Trophoblast cell (in vitro differentiated cells and primary cell): ENCODE measurements at regions not wholly inside any gene's neighbourhood (a gene's known extent, or its start where the extent isn't known, plus 50 kb on each side); places are given as distances from the start of the nearest gene placed in this dataset.

Experiments used
- DNase-seq, 2 donors: peaks; one replicate each; pipeline ENCODE4 v3.0.0-alpha.2; 2016
- H2AFZ ChIP-seq: 2 replicates; pipeline ENCODE4 v1.6.1; 2013; ENCODE audit warnings: low read length, moderate library complexity, mild to moderate bottlenecking; ENCODE audit not compliant: insufficient read depth, poor library complexity
- H2AK5ac ChIP-seq: 2 replicates; pipeline ENCODE4 v1.6.1; 2013; ENCODE audit warnings: mild to moderate bottlenecking, low read length
- H2BK120ac ChIP-seq: 2 replicates; pipeline ENCODE4 v1.6.1; 2013; ENCODE audit warnings: low read length, mild to moderate bottlenecking, moderate library complexity; ENCODE audit not compliant: insufficient read depth, poor library complexity
- H2BK12ac ChIP-seq: 2 replicates; pipeline ENCODE4 v1.6.1; 2013; ENCODE audit warnings: mild to moderate bottlenecking, low read length, moderate library complexity
- H2BK5ac ChIP-seq: 2 replicates; pipeline ENCODE4 v1.6.1; 2013; ENCODE audit warnings: low read length, low read depth, moderate library complexity, mild to moderate bottlenecking; ENCODE audit not compliant: poor library complexity
- H3K14ac ChIP-seq: 2 replicates; pipeline ENCODE4 v1.6.1; 2013; ENCODE audit warnings: mild to moderate bottlenecking, low read length
- H3K18ac ChIP-seq: 2 replicates; pipeline ENCODE4 v1.6.1; 2013; ENCODE audit warnings: mild to moderate bottlenecking, low read length
- H3K23ac ChIP-seq: 2 replicates; pipeline ENCODE4 v1.6.1; 2013; ENCODE audit warnings: low read length
- H3K27ac ChIP-seq: 2 replicates; pipeline ENCODE4 v1.5.1; 2013; ENCODE audit warnings: low read depth, mild to moderate bottlenecking, inconsistent platforms, low read length, moderate library complexity
- H3K27me3 ChIP-seq: 2 replicates; pipeline ENCODE4 v1.6.1; 2013; ENCODE audit warnings: inconsistent platforms, mild to moderate bottlenecking, low read length, moderate library complexity; ENCODE audit not compliant: insufficient read depth
- H3K36me3 ChIP-seq, 2 experiments: 1 replicate in 1 of 2; 2 replicates in 1 of 2; pipeline ENCODE4 v1.6.1; 2013; ENCODE audit warnings: low read length in 2 of 2, mild to moderate bottlenecking in 2 of 2, moderate library complexity in 1 of 2; ENCODE audit not compliant: insufficient read depth in 2 of 2, control insufficient read depth in 1 of 2
- H3K4ac ChIP-seq: 2 replicates; pipeline ENCODE4 v1.6.1; 2013; ENCODE audit warnings: low read depth, mild to moderate bottlenecking, low read length, moderate library complexity
- H3K4me1 ChIP-seq, 2 experiments: 1 replicate in 1 of 2; 2 replicates in 1 of 2; pipeline ENCODE4 v1.6.1; 2013; ENCODE audit warnings: low read length in 2 of 2, mild to moderate bottlenecking in 2 of 2, moderate library complexity in 1 of 2; ENCODE audit not compliant: insufficient read depth in 2 of 2, control insufficient read depth in 1 of 2
- H3K4me2 ChIP-seq: 2 replicates; pipeline ENCODE4 v1.6.1; 2013; ENCODE audit warnings: inconsistent platforms, mild to moderate bottlenecking, low read length, moderate library complexity
- H3K4me3 ChIP-seq: 2 replicates; pipeline ENCODE4 v1.5.1; 2013; ENCODE audit warnings: mild to moderate bottlenecking, low read depth, low read length, inconsistent platforms
- H3K79me1 ChIP-seq: one replicate; pipeline ENCODE4 v1.6.1; 2013; ENCODE audit warnings: low read length
- H3K79me2 ChIP-seq: 2 replicates; pipeline ENCODE4 v1.6.1; 2013; ENCODE audit warnings: low read length, mild to moderate bottlenecking; ENCODE audit not compliant: control insufficient read depth, insufficient read depth, poor library complexity
- H3K9ac ChIP-seq: 2 replicates; pipeline ENCODE4 v1.6.1; 2013; ENCODE audit warnings: mild to moderate bottlenecking, low read length
- H3K9me3 ChIP-seq: 2 replicates; pipeline ENCODE4 v1.6.1; 2013; ENCODE audit warnings: low read depth, mild to moderate bottlenecking, control low read depth, inconsistent platforms, low read length; ENCODE audit not compliant: insufficient read depth
- H4K12ac ChIP-seq: 2 replicates; pipeline ENCODE4 v1.6.1; 2013; ENCODE audit warnings: low read depth, mild to moderate bottlenecking, low read length, moderate library complexity
- H4K8ac ChIP-seq: 2 replicates; pipeline ENCODE4 v1.6.1; 2013; ENCODE audit warnings: low read depth, mild to moderate bottlenecking, low read length, moderate library complexity
- H4K91ac ChIP-seq: one replicate; pipeline ENCODE4 v1.6.1; 2013; ENCODE audit warnings: low read depth, mild to moderate bottlenecking, low read length, moderate library complexity
- WGBS: extraction: QIAGEN DNeasy Blood & Tissue Kit; methylation state at CpG from one replicate; pipeline ENCODE4 v1.1.7; 2013; ENCODE audit warnings: missing lambda C conversion rate; ENCODE audit not compliant: insufficient read length, insufficient coverage; ENCODE audit errors: extremely low coverage; 5-methylcytosine and 5-hydroxymethylcytosine counted together

GRCh38 chr5:2293906-2294305 lies 411.2 kb upstream of the IRX4 start:
- no peaks in the 10 kb centered on the region for H3K36me3 ChIP-seq
- no peaks in the 10 kb centered on the region for H3K27me3 ChIP-seq
- H3K4me3 ChIP-seq, result no peak overlapping the region
- H2AK5ac ChIP-seq, result no peak overlapping the region
- H4K91ac ChIP-seq, result no peak overlapping the region
- no peak overlapping the region for H2BK12ac ChIP-seq
- H3K23ac ChIP-seq, result no peak overlapping the region
- no peak overlapping the region for H3K14ac ChIP-seq
- H3K9ac ChIP-seq, result no peak overlapping the region
- H2BK120ac ChIP-seq, result no peak overlapping the region
- no CpG with 5 or more reads among the region's 9 CpGs for WGBS
- no peak overlapping the region for H3K27ac ChIP-seq
- DNase-seq, result no peak
- H4K8ac ChIP-seq, result no peak overlapping the region
- H3K18ac ChIP-seq, result no peak overlapping the region
- H3K79me2 ChIP-seq, result no peaks in the 10 kb centered on the region
- no peaks in the 10 kb centered on the region for H3K79me1 ChIP-seq
- H2BK5ac ChIP-seq, result no peak overlapping the region
- H3K4me1 ChIP-seq, result no peaks in the 10 kb centered on the region
- no peak overlapping the region for H3K4me2 ChIP-seq
- H4K12ac ChIP-seq, result no peak overlapping the region
- peaks cover 3% of the 10 kb centered on the region for H3K9me3 ChIP-seq
- H2AFZ ChIP-seq, result no peak overlapping the region
- H3K4ac ChIP-seq, result no peak overlapping the region

- H2AK5ac ChIP-seq, result no peak overlapping the region
These were observed 408.6 kb upstream of the IRX4 start for GRCh38 chr5:2291146-2291840.

GRCh38 chr5:2289380-2289779 lies 406.7 kb upstream of the IRX4 start:
- Histone ChIP-seq H3K4me3 (no peak overlapping the region), H3K27me3 (no peaks in the 10 kb centered on the region), H4K12ac (no peak overlapping the region), H3K23ac (no peak overlapping the region), H3K9me3 (peaks cover 3% of the 10 kb centered on the region), H3K79me2 (no peaks in the 10 kb centered on the region), H3K4ac (no peak overlapping the region), H3K9ac (no peak overlapping the region), H3K36me3 (no peaks in the 10 kb centered on the region), H3K18ac (no peak overlapping the region), H3K27ac (no peak overlapping the region), H2BK5ac (no peak overlapping the region), H2BK12ac (no peak overlapping the region), H3K4me2 (no peak overlapping the region), H3K4me1 (no peaks in the 10 kb centered on the region), H2AFZ (no peak overlapping the region), H3K79me1 (no peaks in the 10 kb centered on the region), H2AK5ac (no peak overlapping the region), H3K14ac (no peak overlapping the region), H4K91ac (no peak overlapping the region), H2BK120ac (no peak overlapping the region), H4K8ac (no peak overlapping the region)
- no peak for DNase-seq
- no CpG with 5 or more reads among the region's 8 CpGs for WGBS

More at GRCh38 chr5:2291146-2291840, 408.6 kb upstream of the IRX4 start:
- no peak overlapping the region for H3K18ac ChIP-seq
- peaks cover 2% of the 10 kb centered on the region for H3K9me3 ChIP-seq
- H3K79me1 ChIP-seq, result no peaks in the 10 kb centered on the region
- no peaks in the 10 kb centered on the region for H3K4me1 ChIP-seq
- no CpG with 5 or more reads among the region's 19 CpGs for WGBS
- H4K8ac ChIP-seq, result no peak overlapping the region
- no peak overlapping the region for H3K4me2 ChIP-seq
- H3K79me2 ChIP-seq, result no peaks in the 10 kb centered on the region
- no peak overlapping the region for H3K27ac ChIP-seq
- no peak overlapping the region for H2AFZ ChIP-seq
- H4K91ac ChIP-seq, result no peak overlapping the region
- no peaks in the 10 kb centered on the region for H3K27me3 ChIP-seq
- H2BK5ac ChIP-seq, result no peak overlapping the region
- no peak for DNase-seq
- no peak overlapping the region for H3K23ac ChIP-seq
- H3K36me3 ChIP-seq, result no peaks in the 10 kb centered on the region
- no peak overlapping the region for H3K4me3 ChIP-seq
- H2BK12ac ChIP-seq, result no peak overlapping the region
- H3K9ac ChIP-seq, result no peak overlapping the region
- no peak overlapping the region for H2BK120ac ChIP-seq
- no peak overlapping the region for H4K12ac ChIP-seq
- no peak overlapping the region for H3K14ac ChIP-seq
- no peak overlapping the region for H3K4ac ChIP-seq

GRCh38 chr5:2288968-2289367 lies 406.2 kb upstream of the IRX4 start:
- H4K8ac ChIP-seq, result no peak overlapping the region
- H3K23ac ChIP-seq, result no peak overlapping the region
- H4K12ac ChIP-seq, result no peak overlapping the region
- H3K4me2 ChIP-seq, result no peak overlapping the region
- H3K79me2 ChIP-seq, result no peaks in the 10 kb centered on the region
- H3K18ac ChIP-seq, result no peak overlapping the region
- peaks cover 3% of the 10 kb centered on the region for H3K9me3 ChIP-seq
- H3K36me3 ChIP-seq, result no peaks in the 10 kb centered on the region
- no CpG with 5 or more reads among the region's 16 CpGs for WGBS
- H3K14ac ChIP-seq, result no peak overlapping the region
- no peak overlapping the region for H2BK120ac ChIP-seq
- no peak overlapping the region for H2AK5ac ChIP-seq
- no peak overlapping the region for H4K91ac ChIP-seq
- H2BK5ac ChIP-seq, result no peak overlapping the region
- no peak overlapping the region for H3K4ac ChIP-seq
- no peak overlapping the region for H2AFZ ChIP-seq
- H3K9ac ChIP-seq, result no peak overlapping the region
- H3K27ac ChIP-seq, result no peak overlapping the region
- H2BK12ac ChIP-seq, result no peak overlapping the region
- no peaks in the 10 kb centered on the region for H3K4me1 ChIP-seq
- H3K27me3 ChIP-seq, result no peaks in the 10 kb centered on the region
- H3K79me1 ChIP-seq, result no peaks in the 10 kb centered on the region
- H3K4me3 ChIP-seq, result no peak overlapping the region
- no peak for DNase-seq
